Loucy (cell line): ENCODE measurements at regions not wholly inside any gene's neighbourhood (a gene's known extent, or its start where the extent isn't known, plus 50 kb on each side); places are given as distances from the start of the nearest gene placed in this dataset.

Source experiments
- EZH2phosphoT487 ChIP-seq: fragments of 200-600 bp; IDR thresholded peaks from 2 replicates; pipeline ENCODE4 v1.6.1; 2018; ENCODE audit warnings: antibody characterized with exemption, mild to moderate bottlenecking, moderate library complexity, borderline replicate concordance
- TF ChIP-seq, protein P1 (sequence below): fragments of 200-600 bp; sonication (generic); conservative IDR thresholded peaks from 2 replicates; pipeline ENCODE4 v1.5.1; 2014; ENCODE audit warnings: mild to moderate bottlenecking, antibody characterized with exemption, low read length

DNA sequence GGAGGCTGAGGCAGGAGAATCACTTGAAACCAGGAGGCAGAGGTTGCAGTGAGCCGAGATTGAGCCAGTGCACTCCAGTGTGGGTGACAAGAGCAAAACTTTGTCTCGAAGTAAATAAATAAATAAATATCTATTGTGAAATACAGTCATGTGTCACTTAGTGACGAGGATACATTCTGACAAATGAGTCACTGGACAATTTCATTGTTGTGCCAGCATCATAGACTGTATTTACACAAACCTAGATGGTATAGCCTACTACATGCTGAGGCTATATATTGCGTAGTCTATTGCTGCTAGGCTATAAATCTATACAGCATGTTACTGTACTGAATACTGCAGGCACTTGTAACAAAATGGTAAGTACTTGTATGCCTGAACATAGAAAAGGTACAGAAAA, 61.1 kb upstream of the CCL21 start:
- TF ChIP-seq, protein P1, sequence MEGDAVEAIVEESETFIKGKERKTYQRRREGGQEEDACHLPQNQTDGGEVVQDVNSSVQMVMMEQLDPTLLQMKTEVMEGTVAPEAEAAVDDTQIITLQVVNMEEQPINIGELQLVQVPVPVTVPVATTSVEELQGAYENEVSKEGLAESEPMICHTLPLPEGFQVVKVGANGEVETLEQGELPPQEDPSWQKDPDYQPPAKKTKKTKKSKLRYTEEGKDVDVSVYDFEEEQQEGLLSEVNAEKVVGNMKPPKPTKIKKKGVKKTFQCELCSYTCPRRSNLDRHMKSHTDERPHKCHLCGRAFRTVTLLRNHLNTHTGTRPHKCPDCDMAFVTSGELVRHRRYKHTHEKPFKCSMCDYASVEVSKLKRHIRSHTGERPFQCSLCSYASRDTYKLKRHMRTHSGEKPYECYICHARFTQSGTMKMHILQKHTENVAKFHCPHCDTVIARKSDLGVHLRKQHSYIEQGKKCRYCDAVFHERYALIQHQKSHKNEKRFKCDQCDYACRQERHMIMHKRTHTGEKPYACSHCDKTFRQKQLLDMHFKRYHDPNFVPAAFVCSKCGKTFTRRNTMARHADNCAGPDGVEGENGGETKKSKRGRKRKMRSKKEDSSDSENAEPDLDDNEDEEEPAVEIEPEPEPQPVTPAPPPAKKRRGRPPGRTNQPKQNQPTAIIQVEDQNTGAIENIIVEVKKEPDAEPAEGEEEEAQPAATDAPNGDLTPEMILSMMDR = no peak
- TF ChIP-seq EZH2phosphoT487 = no peak
